ENCODE measurements at regions not wholly inside any gene's neighbourhood (a gene's known extent, or its start where the extent isn't known, plus 50 kb on each side); places are given as distances from the start of the nearest gene placed in this dataset.
A peak's percentile ranks its signal among the peaks of the same experiment; 100 is the strongest.

- H3K36me3 ChIP-seq (ENCODE audit: insufficient read depth, insufficient read length, low read length): no peaks in the 10 kb centered on the region
- no peak for TF ChIP-seq ZNF274 (IDR thresholded peaks at IDR 0.05; ENCODE audit: low read depth, low read length)
- TF ChIP-seq YY1 (IDR thresholded peaks at IDR 0.05; ENCODE audit: insufficient read depth, insufficient read length): no peak
- no peak for TF ChIP-seq SUZ12 (IDR thresholded peaks at IDR 0.05; ENCODE audit: extremely low read depth, insufficient read depth, insufficient read length)
- no peaks in the 10 kb centered on the region for H3K4me1 ChIP-seq (ENCODE audit: insufficient read depth, insufficient read length)
- no peaks in the 10 kb centered on the region for H3K27me3 ChIP-seq (ENCODE audit: insufficient read depth, insufficient read length)
- no peak overlapping the region for H3K4me3 ChIP-seq (ENCODE audit: insufficient read length, low read depth)
- peak; percentile 57 for DNase-seq (ENCODE audit: low read depth, low spot score)
- H3K9me3 ChIP-seq (ENCODE audit: insufficient read depth, low read length): no peaks in the 10 kb centered on the region
- H3K9ac ChIP-seq (ENCODE audit: insufficient read length, low read depth): no peak overlapping the region
These were observed 125.8 kb upstream of the GALNT15 start for GRCh38 chr3:16048435-16049318.

- no peak for TF ChIP-seq ZNF274 (IDR thresholded peaks at IDR 0.05; ENCODE audit: low read depth, low read length)
- TF ChIP-seq YY1 (IDR thresholded peaks at IDR 0.05; ENCODE audit: insufficient read depth, insufficient read length): no peak
- TF ChIP-seq SUZ12 (IDR thresholded peaks at IDR 0.05; ENCODE audit: extremely low read depth, insufficient read depth, insufficient read length): no peak
- H3K9ac ChIP-seq (ENCODE audit: insufficient read length, low read depth): no peak overlapping the region
- H3K27me3 ChIP-seq (ENCODE audit: insufficient read depth, insufficient read length): no peaks in the 10 kb centered on the region
- no peaks in the 10 kb centered on the region for H3K36me3 ChIP-seq (ENCODE audit: insufficient read depth, insufficient read length, low read length)
- no peak for DNase-seq (ENCODE audit: low read depth, low spot score)
- no peaks in the 10 kb centered on the region for H3K4me1 ChIP-seq (ENCODE audit: insufficient read depth, insufficient read length)
- H3K9me3 ChIP-seq (ENCODE audit: insufficient read depth, low read length): no peaks in the 10 kb centered on the region
- H3K4me3 ChIP-seq (ENCODE audit: insufficient read length, low read depth): no peak overlapping the region
These were observed 123.6 kb upstream of the GALNT15 start for GRCh38 chr3:16050641-16051467.

- Histone ChIP-seq H3K9me3 (ENCODE audit: insufficient read depth, low read length) (no peaks in the 10 kb centered on the region), H3K9ac (ENCODE audit: insufficient read length, low read depth) (no peak overlapping the region), H3K4me1 (ENCODE audit: insufficient read depth, insufficient read length) (no peaks in the 10 kb centered on the region), H3K27me3 (ENCODE audit: insufficient read depth, insufficient read length) (no peaks in the 10 kb centered on the region), H3K4me3 (ENCODE audit: insufficient read length, low read depth) (no peak overlapping the region), H3K36me3 (ENCODE audit: insufficient read depth, insufficient read length, low read length) (no peaks in the 10 kb centered on the region)
- no peak for TF ChIP-seq YY1 (IDR thresholded peaks at IDR 0.05; ENCODE audit: insufficient read depth, insufficient read length)
- no peak for TF ChIP-seq ZNF274 (IDR thresholded peaks at IDR 0.05; ENCODE audit: low read depth, low read length)
- TF ChIP-seq SUZ12 (IDR thresholded peaks at IDR 0.05; ENCODE audit: extremely low read depth, insufficient read depth, insufficient read length): no peak
- DNase-seq (ENCODE audit: low read depth, low spot score): no peak
These were observed 122.8 kb upstream of the GALNT15 start for GRCh38 chr3:16051691-16052090.

GRCh38 chr3:16052964-16053363 lies 121.5 kb upstream of the GALNT15 start:
- H3K9me3 ChIP-seq (ENCODE audit: insufficient read depth, low read length): no peaks in the 10 kb centered on the region
- no peaks in the 10 kb centered on the region for H3K36me3 ChIP-seq (ENCODE audit: insufficient read depth, insufficient read length, low read length)
- H3K27me3 ChIP-seq (ENCODE audit: insufficient read depth, insufficient read length): no peaks in the 10 kb centered on the region
- no peak for DNase-seq (ENCODE audit: low read depth, low spot score)
- H3K4me3 ChIP-seq (ENCODE audit: insufficient read length, low read depth): no peak overlapping the region
- H3K4me1 ChIP-seq (ENCODE audit: insufficient read depth, insufficient read length): no peaks in the 10 kb centered on the region
- no peak overlapping the region for H3K9ac ChIP-seq (ENCODE audit: insufficient read length, low read depth)
- TF ChIP-seq YY1 (IDR thresholded peaks at IDR 0.05; ENCODE audit: insufficient read depth, insufficient read length) (no peak), ZNF274 (IDR thresholded peaks at IDR 0.05; ENCODE audit: low read depth, low read length) (no peak), SUZ12 (IDR thresholded peaks at IDR 0.05; ENCODE audit: extremely low read depth, insufficient read depth, insufficient read length) (no peak)

- TF ChIP-seq ZNF274 (IDR thresholded peaks at IDR 0.05; ENCODE audit: low read depth, low read length) (no peak), YY1 (IDR thresholded peaks at IDR 0.05; ENCODE audit: insufficient read depth, insufficient read length) (no peak), SUZ12 (IDR thresholded peaks at IDR 0.05; ENCODE audit: extremely low read depth, insufficient read depth, insufficient read length) (no peak)
- Histone ChIP-seq H3K9ac (ENCODE audit: insufficient read length, low read depth) (no peak overlapping the region), H3K27me3 (ENCODE audit: insufficient read depth, insufficient read length) (no peaks in the 10 kb centered on the region), H3K36me3 (ENCODE audit: insufficient read depth, insufficient read length, low read length) (no peaks in the 10 kb centered on the region), H3K9me3 (ENCODE audit: insufficient read depth, low read length) (no peaks in the 10 kb centered on the region), H3K4me1 (ENCODE audit: insufficient read depth, insufficient read length) (no peaks in the 10 kb centered on the region), H3K4me3 (ENCODE audit: insufficient read length, low read depth) (no peak overlapping the region)
- no peak for DNase-seq (ENCODE audit: low read depth, low spot score)
These were observed 120.7 kb upstream of the GALNT15 start for GRCh38 chr3:16053794-16054193.

- TF ChIP-seq ZNF274 (IDR thresholded peaks at IDR 0.05; ENCODE audit: low read depth, low read length): no peak
- no peak for TF ChIP-seq SUZ12 (IDR thresholded peaks at IDR 0.05; ENCODE audit: extremely low read depth, insufficient read depth, insufficient read length)
- TF ChIP-seq YY1 (IDR thresholded peaks at IDR 0.05; ENCODE audit: insufficient read depth, insufficient read length): no peak
- Histone ChIP-seq H3K36me3 (ENCODE audit: insufficient read depth, insufficient read length, low read length) (no peaks in the 10 kb centered on the region), H3K4me1 (ENCODE audit: insufficient read depth, insufficient read length) (peaks cover 1% of the 10 kb centered on the region), H3K4me3 (ENCODE audit: insufficient read length, low read depth) (no peak overlapping the region), H3K27me3 (ENCODE audit: insufficient read depth, insufficient read length) (no peaks in the 10 kb centered on the region), H3K9me3 (ENCODE audit: insufficient read depth, low read length) (no peaks in the 10 kb centered on the region), H3K9ac (ENCODE audit: insufficient read length, low read depth) (no peak overlapping the region)
- no peak for DNase-seq (ENCODE audit: low read depth, low spot score)
These were observed 118.8 kb upstream of the GALNT15 start for GRCh38 chr3:16055606-16056211.
